ENCODE measurements at regions not wholly inside any gene's neighbourhood (a gene's known extent, or its start where the extent isn't known, plus 50 kb on each side); places are given as distances from the start of the nearest gene placed in this dataset.

GRCh38 chr1:71307451-71307850, 226.6 kb upstream of the ZRANB2 start:
- no peak for DNase-seq (ENCODE audit: low spot score)
- ATAC-seq (ENCODE audit: low FRiP score), result no peak
- no peak for TF ChIP-seq CTCF (IDR thresholded peaks at IDR 0.05)

DNA sequence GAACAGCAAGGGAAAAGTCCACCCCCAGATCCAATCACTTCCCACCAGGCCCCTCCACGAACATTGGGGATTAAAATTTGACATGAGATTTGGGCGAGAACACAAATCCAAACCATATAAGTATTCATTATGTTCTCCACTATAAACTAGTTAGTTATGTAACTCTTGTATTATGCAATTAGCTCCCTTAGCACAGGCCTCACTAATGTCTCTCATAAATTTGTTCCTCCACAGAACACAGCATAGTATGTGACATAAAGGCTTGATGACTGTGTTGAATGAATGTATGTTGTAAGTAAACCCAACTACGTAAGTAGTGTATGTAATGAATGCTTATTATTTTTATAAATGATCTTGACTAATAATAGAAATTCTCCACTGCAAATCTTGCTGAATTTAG, 223.3 kb upstream of the ZRANB2 start:
- no peak for TF ChIP-seq CTCF (IDR thresholded peaks at IDR 0.05)
- DNase-seq (ENCODE audit: low spot score), result no peak
- no peak for ATAC-seq (ENCODE audit: low FRiP score)

- no peak for TF ChIP-seq CTCF (IDR thresholded peaks at IDR 0.05)
- ATAC-seq (ENCODE audit: low FRiP score) (no peak), DNase-seq (ENCODE audit: low spot score) (no peak)
Observed at GRCh38 chr1:71303617-71304041, 222.8 kb upstream of the ZRANB2 start.

DNA sequence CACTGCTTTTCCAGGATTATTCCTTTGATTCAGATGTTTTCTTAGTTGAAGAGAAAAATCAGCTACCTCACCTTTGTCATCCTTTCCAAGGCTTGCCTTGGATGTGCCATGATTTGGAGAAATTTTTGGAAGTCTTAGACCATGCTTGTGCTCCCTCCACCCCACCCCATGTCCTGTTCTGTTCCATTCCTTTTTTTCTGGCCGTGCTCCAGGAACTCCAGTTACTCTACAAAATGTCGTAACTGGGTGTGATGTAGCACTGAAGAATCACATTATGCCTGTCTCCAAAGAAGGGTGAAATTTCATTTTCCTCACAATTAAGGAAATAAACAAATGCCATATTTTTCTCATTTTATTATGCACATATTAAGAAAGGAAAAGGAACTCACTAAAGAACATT, 217.8 kb upstream of the ZRANB2 start:
- TF ChIP-seq CTCF (IDR thresholded peaks at IDR 0.05), result no peak
- DNase-seq (ENCODE audit: low spot score), result no peak
- no peak for ATAC-seq (ENCODE audit: low FRiP score)

- TF ChIP-seq CTCF (IDR thresholded peaks at IDR 0.05), result no peak
- ATAC-seq (ENCODE audit: low FRiP score), result no peak
- no peak for DNase-seq (ENCODE audit: low spot score)
Observed at GRCh38 chr1:71296551-71297134, 215.8 kb upstream of the ZRANB2 start.

- no peak for DNase-seq (ENCODE audit: low spot score)
- TF ChIP-seq CTCF (IDR thresholded peaks at IDR 0.05), result no peak
- ATAC-seq (ENCODE audit: low FRiP score), result no peak
Observed at GRCh38 chr1:71295350-71295749, 214.5 kb upstream of the ZRANB2 start.

DNA sequence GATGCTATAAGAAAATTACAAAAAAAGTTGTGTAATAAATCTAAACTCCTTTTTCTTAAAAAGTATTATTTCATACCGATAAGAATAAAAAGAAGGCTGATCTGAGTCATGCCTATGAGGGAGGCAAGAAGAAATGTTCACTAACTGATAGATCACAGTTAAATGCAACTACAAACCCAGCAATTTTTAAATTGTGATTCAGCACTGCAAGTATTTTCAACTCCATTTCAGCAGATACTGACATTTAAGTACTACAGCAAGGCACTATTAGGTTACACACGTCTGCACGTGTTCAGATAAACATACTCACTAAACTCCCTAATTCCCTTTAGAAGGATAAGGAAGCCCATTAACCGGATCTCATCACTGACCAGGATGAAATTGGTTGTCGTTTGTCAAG, 213.3 kb upstream of the ZRANB2 start:
- peak; percentile 74 for ATAC-seq (ENCODE audit: low FRiP score)
- no peak for TF ChIP-seq CTCF (IDR thresholded peaks at IDR 0.05)
- no peak for DNase-seq (ENCODE audit: low spot score)
